ENCODE measurements at regions not wholly inside any gene's neighbourhood (a gene's known extent, or its start where the extent isn't known, plus 50 kb on each side); places are given as distances from the start of the nearest gene placed in this dataset.
"Not testable (repeated sequence)": the region's sequence is repeated elsewhere in the genome, so short reads cannot be mapped to it uniquely, and the experiment has no call there.

GRCh38 chr2:95686056-95686825 lies 94.4 kb downstream of the TRIM43 start:
- FAIRE-seq = not testable (repeated sequence)

- FAIRE-seq = not testable (repeated sequence)
Measured at GRCh38 chr2:95687852-95688251, 96.1 kb downstream of the TRIM43 start.

GRCh38 chr2:95691210-95691609 lies 99.4 kb downstream of the TRIM43 start:
- FAIRE-seq = not testable (repeated sequence)

- FAIRE-seq = not testable (repeated sequence)
Measured at GRCh38 chr2:95693071-95693846, 101.5 kb downstream of the TRIM43 start.

- FAIRE-seq = no peak
Measured at GRCh38 chr2:95695613-95696012, 103.8 kb downstream of the TRIM43 start.

- no peak for FAIRE-seq
Measured at GRCh38 chr2:95698146-95698545, 106.3 kb downstream of the TRIM43 start.

- not testable (repeated sequence) for FAIRE-seq
Measured at GRCh38 chr2:95699201-95700184, 107.7 kb downstream of the TRIM43 start.

- no peak for FAIRE-seq
Measured at GRCh38 chr2:95700519-95700918, 108.7 kb downstream of the TRIM43 start.

GRCh38 chr2:95702471-95702870 lies 110.7 kb downstream of the TRIM43 start:
- no peak for FAIRE-seq

GRCh38 chr2:95707161-95707560 lies 115.4 kb downstream of the TRIM43 start:
- not testable (repeated sequence) for FAIRE-seq

- no peak for FAIRE-seq
Measured at GRCh38 chr2:95707837-95708236, 116.0 kb downstream of the TRIM43 start.

GRCh38 chr2:95709831-95710230 lies 118.0 kb downstream of the TRIM43 start:
- no peak for FAIRE-seq

GRCh38 chr2:95713470-95714177 lies 121.8 kb downstream of the TRIM43 start:
- not testable (repeated sequence) for FAIRE-seq

- not testable (repeated sequence) for FAIRE-seq
Measured at GRCh38 chr2:95714398-95714797, 122.6 kb downstream of the TRIM43 start.

GRCh38 chr2:95719473-95720060 lies 127.8 kb downstream of the TRIM43 start:
- FAIRE-seq = no peak

- no peak for FAIRE-seq
Measured at GRCh38 chr2:95721726-95722125, 129.9 kb downstream of the TRIM43 start.

- no peak for FAIRE-seq
Measured at GRCh38 chr2:95722131-95722697, 130.4 kb downstream of the TRIM43 start.

GRCh38 chr2:95723627-95724210 lies 131.9 kb downstream of the TRIM43 start:
- FAIRE-seq = not testable (repeated sequence)

- not testable (repeated sequence) for FAIRE-seq
Measured at GRCh38 chr2:95725191-95725590, 133.4 kb downstream of the TRIM43 start.

GRCh38 chr2:95725677-95726076 lies 133.9 kb downstream of the TRIM43 start:
- not testable (repeated sequence) for FAIRE-seq

- FAIRE-seq = not testable (repeated sequence)
Measured at GRCh38 chr2:95727420-95727819, 135.6 kb downstream of the TRIM43 start.

All from islet of Langerhans (tissue), 1 donor.